DMS79 treated with DMSO at 0.1 percent for 48 hours (cell line): ENCODE measurements at regions not wholly inside any gene's neighbourhood (a gene's known extent, or its start where the extent isn't known, plus 50 kb on each side); places are given as distances from the start of the nearest gene placed in this dataset.
"Not testable (repeated sequence)": the region's sequence is repeated elsewhere in the genome, so short reads cannot be mapped to it uniquely, and the experiment has no call there.

ENCODE experiments used
- DNase-seq: peaks from one replicate; lab custom pipeline; 2025; lab: John Stamatoyannopoulos, UW

GRCh38 chr4:112946127-112946526 is 103.3 kb upstream of the ANK2 start:
- no peak for DNase-seq

- no peak for DNase-seq
Observed at GRCh38 chr4:112947616-112948015, 101.8 kb upstream of the ANK2 start.

GRCh38 chr4:112951362-112952312 is 97.8 kb upstream of the ANK2 start:
- no peak for DNase-seq

- no peak for DNase-seq
Observed at GRCh38 chr4:112952313-112952700, 97.1 kb upstream of the ANK2 start.

GRCh38 chr4:112953262-112953661 is 96.2 kb upstream of the ANK2 start:
- no peak for DNase-seq

GRCh38 chr4:112954286-112954685 is 95.2 kb upstream of the ANK2 start:
- no peak for DNase-seq

- no peak for DNase-seq
Observed at GRCh38 chr4:112956484-112956896, 93.0 kb upstream of the ANK2 start.

- DNase-seq = not testable (repeated sequence)
Observed at GRCh38 chr4:112957764-112958163, 91.7 kb upstream of the ANK2 start.

GRCh38 chr4:112966701-112967488 is 82.6 kb upstream of the ANK2 start:
- no peak for DNase-seq

- no peak for DNase-seq
Observed at GRCh38 chr4:112968451-112969159, 80.8 kb upstream of the ANK2 start.

- DNase-seq = no peak
Observed at GRCh38 chr4:112970903-112971302, 78.5 kb upstream of the ANK2 start.

- DNase-seq = no peak
Observed at GRCh38 chr4:112973750-112974251, 75.7 kb upstream of the ANK2 start.

- DNase-seq = no peak
Observed at GRCh38 chr4:112975567-112976355, 73.7 kb upstream of the ANK2 start.

GRCh38 chr4:112978691-112979472 is 70.6 kb upstream of the ANK2 start:
- no peak for DNase-seq

GRCh38 chr4:112979881-112980421 is 69.5 kb upstream of the ANK2 start:
- DNase-seq = no peak

GRCh38 chr4:112982680-112983079 is 66.8 kb upstream of the ANK2 start:
- DNase-seq = no peak

GRCh38 chr4:112994732-112995464 is 54.6 kb upstream of the ANK2 start:
- no peak for DNase-seq
